ENCODE measurements at regions not wholly inside any gene's neighbourhood (a gene's known extent, or its start where the extent isn't known, plus 50 kb on each side); places are given as distances from the start of the nearest gene placed in this dataset.

GRCh38 chr4:34412233-34412632, 1832.1 kb downstream of the ARAP2 start:
- Histone ChIP-seq H3K9ac (ENCODE audit: insufficient read depth, low read length) (no peak overlapping the region), H3K27me3 (ENCODE audit: control insufficient read depth, insufficient read depth, low read length) (no peaks in the 10 kb centered on the region), H3K4me3 (replicated peaks in 1 of 4; ENCODE audit: control extremely low read depth in 1 of 4, insufficient read depth in 1 of 4, low read depth in 3 of 4, low read length in 4 of 4) (no peak overlapping the region), H3K9me3 (ENCODE audit: control insufficient read depth, insufficient read depth, low read depth, low read length) (no peaks in the 10 kb centered on the region), H4K20me1 (ENCODE audit: control insufficient read depth, extremely low read depth, insufficient read depth, low read length) (no peaks in the 10 kb centered on the region), H2AFZ (ENCODE audit: low read length) (no peak overlapping the region), H3K79me2 (ENCODE audit: control insufficient read depth, insufficient read depth, low read length) (no peaks in the 10 kb centered on the region), H3K27ac (ENCODE audit: insufficient read depth, low read length) (no peak overlapping the region), H3K4me1 (ENCODE audit: control insufficient read depth, extremely low read depth, insufficient read depth, low read length) (no peaks in the 10 kb centered on the region), H3K4me2 (ENCODE audit: extremely low read depth, insufficient read depth, low read length) (no peak overlapping the region), H3K36me3 (ENCODE audit: control insufficient read depth, insufficient read depth, low read length) (no peaks in the 10 kb centered on the region)
- TF ChIP-seq CTCF (conservative IDR thresholded peaks at IDR 0.05 in 1 of 2, IDR thresholded peaks at IDR 0.05 in 1 of 2; ENCODE audit: low read depth in 1 of 2, low read length in 2 of 2) (no peak), EZH2 (IDR thresholded peaks at IDR 0.05; ENCODE audit: low read length, missing control alignments) (no peak)
- DNase-seq (ENCODE audit: low read depth in 2 of 2), result no peak

GRCh38 chr4:34412911-34413310, 1831.4 kb downstream of the ARAP2 start:
- no peaks in the 10 kb centered on the region for H4K20me1 ChIP-seq (ENCODE audit: control insufficient read depth, extremely low read depth, insufficient read depth, low read length)
- no peaks in the 10 kb centered on the region for H3K27me3 ChIP-seq (ENCODE audit: control insufficient read depth, insufficient read depth, low read length)
- no peaks in the 10 kb centered on the region for H3K9me3 ChIP-seq (ENCODE audit: control insufficient read depth, insufficient read depth, low read depth, low read length)
- no peak overlapping the region for H3K27ac ChIP-seq (ENCODE audit: insufficient read depth, low read length)
- H3K4me2 ChIP-seq (ENCODE audit: extremely low read depth, insufficient read depth, low read length), result no peak overlapping the region
- DNase-seq (ENCODE audit: low read depth in 2 of 2), result no peak
- no peaks in the 10 kb centered on the region for H3K79me2 ChIP-seq (ENCODE audit: control insufficient read depth, insufficient read depth, low read length)
- no peak overlapping the region for H3K9ac ChIP-seq (ENCODE audit: insufficient read depth, low read length)
- H3K36me3 ChIP-seq (ENCODE audit: control insufficient read depth, insufficient read depth, low read length), result no peaks in the 10 kb centered on the region
- H3K4me3 ChIP-seq (replicated peaks in 1 of 4; ENCODE audit: control extremely low read depth in 1 of 4, insufficient read depth in 1 of 4, low read depth in 3 of 4, low read length in 4 of 4), result no peak overlapping the region
- TF ChIP-seq CTCF (conservative IDR thresholded peaks at IDR 0.05 in 1 of 2, IDR thresholded peaks at IDR 0.05 in 1 of 2; ENCODE audit: low read depth in 1 of 2, low read length in 2 of 2), result no peak
- TF ChIP-seq EZH2 (IDR thresholded peaks at IDR 0.05; ENCODE audit: low read length, missing control alignments), result no peak
- no peaks in the 10 kb centered on the region for H3K4me1 ChIP-seq (ENCODE audit: control insufficient read depth, extremely low read depth, insufficient read depth, low read length)
- no peak overlapping the region for H2AFZ ChIP-seq (ENCODE audit: low read length)

- Histone ChIP-seq H3K27me3 (ENCODE audit: control insufficient read depth, insufficient read depth, low read length) (no peaks in the 10 kb centered on the region), H4K20me1 (ENCODE audit: control insufficient read depth, extremely low read depth, insufficient read depth, low read length) (no peaks in the 10 kb centered on the region)
These were observed 1827.2 kb downstream of the ARAP2 start for GRCh38 chr4:34417160-34417559.

More at GRCh38 chr4:34417160-34417559, 1827.2 kb downstream of the ARAP2 start:
- Histone ChIP-seq H3K4me3 (replicated peaks in 1 of 4; ENCODE audit: control extremely low read depth in 1 of 4, insufficient read depth in 1 of 4, low read depth in 3 of 4, low read length in 4 of 4) (no peak overlapping the region), H3K9ac (ENCODE audit: insufficient read depth, low read length) (no peak overlapping the region), H3K36me3 (ENCODE audit: control insufficient read depth, insufficient read depth, low read length) (no peaks in the 10 kb centered on the region), H3K27ac (ENCODE audit: insufficient read depth, low read length) (no peak overlapping the region), H3K79me2 (ENCODE audit: control insufficient read depth, insufficient read depth, low read length) (no peaks in the 10 kb centered on the region), H2AFZ (ENCODE audit: low read length) (no peak overlapping the region), H3K9me3 (ENCODE audit: control insufficient read depth, insufficient read depth, low read depth, low read length) (no peaks in the 10 kb centered on the region), H3K4me1 (ENCODE audit: control insufficient read depth, extremely low read depth, insufficient read depth, low read length) (no peaks in the 10 kb centered on the region), H3K4me2 (ENCODE audit: extremely low read depth, insufficient read depth, low read length) (no peak overlapping the region)
- peak in 1 of 2 donors; percentile 13 for DNase-seq (ENCODE audit: low read depth in 2 of 2)
- TF ChIP-seq CTCF (conservative IDR thresholded peaks at IDR 0.05 in 1 of 2, IDR thresholded peaks at IDR 0.05 in 1 of 2; ENCODE audit: low read depth in 1 of 2, low read length in 2 of 2) (no peak), EZH2 (IDR thresholded peaks at IDR 0.05; ENCODE audit: low read length, missing control alignments) (no peak)

Measured in fibroblast of lung (primary cell).